Keratinocyte (primary cell): ENCODE measurements at regions not wholly inside any gene's neighbourhood (a gene's known extent, or its start where the extent isn't known, plus 50 kb on each side); places are given as distances from the start of the nearest gene placed in this dataset.

Experiments used
- DNase-seq: peaks from one replicate; pipeline ENCODE4 v3.0.0-alpha.2; 2011; ENCODE audit warnings: low read depth, missing footprints, low spot score
- FAIRE-seq: peaks from 2 replicates; lab custom pipeline; 2011; peaks lifted over from hg19 to GRCh38; lab: Jason Lieb, UNC
- H2AFZ ChIP-seq: 2 replicates; pipeline ENCODE4 v1.6.0; 2012; ENCODE audit warnings: low read length, control low read depth, inconsistent platforms; ENCODE audit not compliant: control insufficient read depth
- H3K27ac ChIP-seq: 2 replicates; pipeline ENCODE4 v1.5.1; 2011; ENCODE audit warnings: low read length; ENCODE audit not compliant: control insufficient read depth, insufficient read depth
- H3K27me3 ChIP-seq: 3 replicates; pipeline ENCODE4 v1.6.0; 2011; ENCODE audit warnings: low read length; ENCODE audit not compliant: control insufficient read depth, insufficient read depth; ENCODE audit errors: extremely low read depth
- H3K36me3 ChIP-seq, 2 experiments: 2 replicates in 1 of 2; 3 replicates in 1 of 2; pipeline ENCODE4 v1.5.1; 2011; ENCODE audit warnings: low read length in 2 of 2, mild to moderate bottlenecking in 1 of 2; ENCODE audit not compliant: control insufficient read depth in 2 of 2, insufficient read depth in 2 of 2; ENCODE audit errors: extremely low read depth in 1 of 2
- H3K4me1 ChIP-seq: 3 replicates; pipeline ENCODE4 v1.5.1; 2011; ENCODE audit warnings: low read length; ENCODE audit not compliant: control insufficient read depth, insufficient read depth; ENCODE audit errors: extremely low read depth
- H3K4me2 ChIP-seq: 3 replicates; pipeline ENCODE4 v1.6.0; 2011; ENCODE audit warnings: low read depth, low read length; ENCODE audit not compliant: control insufficient read depth, insufficient read depth; ENCODE audit errors: extremely low read depth
- H3K4me3 ChIP-seq, 3 experiments: fragments of 200-600 bp in 1 of 3; sonication (generic) in 1 of 3; 2 replicates in 2 of 3; 3 replicates in 1 of 3; pipeline ENCODE4 v1.5.1; 2011 to 2016; ENCODE audit warnings: low read length in 3 of 3, mild to moderate bottlenecking in 3 of 3, control low read depth in 2 of 3, inconsistent platforms in 1 of 3, low read depth in 1 of 3, mixed read lengths in 1 of 3, mixed run types in 1 of 3, moderate library complexity in 1 of 3; ENCODE audit not compliant: control insufficient read depth in 2 of 3, insufficient read depth in 2 of 3; ENCODE audit errors: extremely low read depth in 1 of 3
- H3K79me2 ChIP-seq: 2 replicates; pipeline ENCODE4 v1.6.0; 2012; ENCODE audit warnings: low read length; ENCODE audit not compliant: control insufficient read depth, insufficient read depth
- H3K9ac ChIP-seq: 3 replicates; pipeline ENCODE4 v1.6.0; 2011; ENCODE audit warnings: low read length; ENCODE audit not compliant: control insufficient read depth, insufficient read depth; ENCODE audit errors: extremely low read depth
- H3K9me1 ChIP-seq: 3 replicates; pipeline ENCODE4 v1.6.0; 2011; ENCODE audit warnings: low read length; ENCODE audit not compliant: control insufficient read depth, insufficient read depth; ENCODE audit errors: extremely low read depth
- H3K9me3 ChIP-seq: 2 replicates; pipeline ENCODE4 v1.5.1; 2012; ENCODE audit warnings: low read depth, low read length; ENCODE audit not compliant: control insufficient read depth
- H4K20me1 ChIP-seq: 3 replicates; pipeline ENCODE4 v1.6.0; 2011; ENCODE audit warnings: low read length; ENCODE audit not compliant: control insufficient read depth, insufficient read depth; ENCODE audit errors: extremely low read depth
- EZH2 ChIP-seq: IDR thresholded peaks from one replicate; pipeline ENCODE4 v1.6.1; 2012; ENCODE audit warnings: inconsistent platforms, mild to moderate bottlenecking, low read length, moderate library complexity
- dilution Hi-C: fragments of 300-500 bp; cut with MboI; formaldehyde crosslinking; loops from one replicate; pipeline ENCODE4 v1.7.0; 2020; ENCODE audit warnings: low sequenced_read_pairs; ENCODE audit not compliant: extremely low pct_ligation_motif_present
- TF ChIP-seq, protein P1 (sequence below), 3 experiments: IDR thresholded peaks in 1 of 3; conservative IDR thresholded peaks in 1 of 3; optimal IDR thresholded peaks in 1 of 3; 2 replicates in 2 of 3; 3 replicates in 1 of 3; pipeline versions ENCODE3 to v1.5.1; 2011; ENCODE audit warnings: low read length in 3 of 3, mild to moderate bottlenecking in 3 of 3, moderate library complexity in 2 of 3, control low read depth in 1 of 3, inconsistent platforms in 1 of 3; ENCODE audit not compliant: insufficient read depth in 2 of 3; ENCODE audit errors: extremely low read depth in 1 of 3

DNA sequence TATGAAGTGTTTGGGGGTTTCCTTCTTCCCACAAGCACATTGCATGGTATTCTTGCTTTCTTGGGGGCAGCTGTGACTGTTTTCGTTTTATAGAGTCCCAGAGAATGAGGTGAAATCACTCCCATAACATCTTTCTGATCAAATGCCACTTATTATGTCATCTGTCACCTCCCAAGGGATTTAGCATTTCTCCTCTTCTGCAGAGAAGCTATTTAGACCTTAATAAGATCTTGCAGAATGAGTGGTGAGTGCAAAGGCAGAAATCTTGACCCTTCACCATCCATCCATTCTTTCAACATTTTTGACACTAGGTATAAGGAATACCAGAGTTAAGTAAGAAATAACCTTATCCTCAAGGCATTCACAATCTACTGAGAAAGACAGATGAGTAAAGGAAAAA lies 318.6 kb upstream of the POU3F1 start:
- no peaks in the 10 kb centered on the region for H3K79me2 ChIP-seq
- DNase-seq = no peak
- H3K4me1 ChIP-seq = no peaks in the 10 kb centered on the region
- H3K4me3 ChIP-seq = no peak overlapping the region
- dilution Hi-C loops = no loop called here
- no peak overlapping the region for H3K4me2 ChIP-seq
- no peak overlapping the region for H3K27ac ChIP-seq
- TF ChIP-seq EZH2 = no peak
- TF ChIP-seq, protein P1, sequence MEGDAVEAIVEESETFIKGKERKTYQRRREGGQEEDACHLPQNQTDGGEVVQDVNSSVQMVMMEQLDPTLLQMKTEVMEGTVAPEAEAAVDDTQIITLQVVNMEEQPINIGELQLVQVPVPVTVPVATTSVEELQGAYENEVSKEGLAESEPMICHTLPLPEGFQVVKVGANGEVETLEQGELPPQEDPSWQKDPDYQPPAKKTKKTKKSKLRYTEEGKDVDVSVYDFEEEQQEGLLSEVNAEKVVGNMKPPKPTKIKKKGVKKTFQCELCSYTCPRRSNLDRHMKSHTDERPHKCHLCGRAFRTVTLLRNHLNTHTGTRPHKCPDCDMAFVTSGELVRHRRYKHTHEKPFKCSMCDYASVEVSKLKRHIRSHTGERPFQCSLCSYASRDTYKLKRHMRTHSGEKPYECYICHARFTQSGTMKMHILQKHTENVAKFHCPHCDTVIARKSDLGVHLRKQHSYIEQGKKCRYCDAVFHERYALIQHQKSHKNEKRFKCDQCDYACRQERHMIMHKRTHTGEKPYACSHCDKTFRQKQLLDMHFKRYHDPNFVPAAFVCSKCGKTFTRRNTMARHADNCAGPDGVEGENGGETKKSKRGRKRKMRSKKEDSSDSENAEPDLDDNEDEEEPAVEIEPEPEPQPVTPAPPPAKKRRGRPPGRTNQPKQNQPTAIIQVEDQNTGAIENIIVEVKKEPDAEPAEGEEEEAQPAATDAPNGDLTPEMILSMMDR (optimal IDR thresholded peaks at IDR 0.05 in 1 of 3, IDR thresholded peaks at IDR 0.05 in 1 of 3, conservative IDR thresholded peaks at IDR 0.05 in 1 of 3; ENCODE audit: extremely low read depth in 1 of 3, insufficient read depth in 2 of 3, low read length in 3 of 3) = no peak
- H3K27me3 ChIP-seq = no peaks in the 10 kb centered on the region
- no peaks in the 10 kb centered on the region for H3K36me3 ChIP-seq
- no peak for FAIRE-seq
- no peak overlapping the region for H3K9ac ChIP-seq
- no peaks in the 10 kb centered on the region for H3K9me1 ChIP-seq
- no peaks in the 10 kb centered on the region for H4K20me1 ChIP-seq
- no peaks in the 10 kb centered on the region for H3K9me3 ChIP-seq
- no peak overlapping the region for H2AFZ ChIP-seq

DNA sequence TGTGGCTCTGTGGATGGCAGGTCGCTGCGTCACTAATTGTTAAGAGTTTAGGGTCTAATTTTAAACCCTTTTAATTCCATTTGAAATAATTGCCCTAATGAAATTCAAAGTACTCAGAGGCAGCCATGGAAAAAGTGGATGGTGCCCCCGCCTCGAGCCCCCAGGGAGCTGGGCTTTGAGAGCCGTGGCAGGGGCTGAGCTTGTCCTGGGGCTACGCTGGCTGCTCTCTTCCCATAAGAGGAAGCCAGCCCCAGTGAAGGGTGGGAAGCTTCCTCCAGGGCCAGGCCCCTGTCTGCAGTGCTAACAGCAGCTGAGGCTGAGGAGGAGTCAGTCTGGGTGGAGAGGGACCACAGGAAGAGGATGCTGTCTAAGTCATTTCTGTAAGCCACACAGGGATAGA lies 315.0 kb upstream of the POU3F1 start:
- Histone ChIP-seq H3K9me3 (no peaks in the 10 kb centered on the region), H3K9me1 (no peaks in the 10 kb centered on the region), H3K36me3 (no peaks in the 10 kb centered on the region), H3K9ac (no peak overlapping the region), H3K79me2 (no peaks in the 10 kb centered on the region), H4K20me1 (no peaks in the 10 kb centered on the region), H3K27ac (no peak overlapping the region), H3K4me1 (no peaks in the 10 kb centered on the region), H3K4me2 (no peak overlapping the region), H2AFZ (no peak overlapping the region), H3K4me3 (no peak overlapping the region), H3K27me3 (no peaks in the 10 kb centered on the region)
- no peak for TF ChIP-seq EZH2
- TF ChIP-seq, protein P1 (optimal IDR thresholded peaks at IDR 0.05 in 1 of 3, IDR thresholded peaks at IDR 0.05 in 1 of 3, conservative IDR thresholded peaks at IDR 0.05 in 1 of 3; ENCODE audit: extremely low read depth in 1 of 3, insufficient read depth in 2 of 3, low read length in 3 of 3) = no peak
- dilution Hi-C loops = no loop called here
- DNase-seq (no peak), FAIRE-seq (no peak)
